ENCODE measurements at regions not wholly inside any gene's neighbourhood (a gene's known extent, or its start where the extent isn't known, plus 50 kb on each side); places are given as distances from the start of the nearest gene placed in this dataset.

DNA sequence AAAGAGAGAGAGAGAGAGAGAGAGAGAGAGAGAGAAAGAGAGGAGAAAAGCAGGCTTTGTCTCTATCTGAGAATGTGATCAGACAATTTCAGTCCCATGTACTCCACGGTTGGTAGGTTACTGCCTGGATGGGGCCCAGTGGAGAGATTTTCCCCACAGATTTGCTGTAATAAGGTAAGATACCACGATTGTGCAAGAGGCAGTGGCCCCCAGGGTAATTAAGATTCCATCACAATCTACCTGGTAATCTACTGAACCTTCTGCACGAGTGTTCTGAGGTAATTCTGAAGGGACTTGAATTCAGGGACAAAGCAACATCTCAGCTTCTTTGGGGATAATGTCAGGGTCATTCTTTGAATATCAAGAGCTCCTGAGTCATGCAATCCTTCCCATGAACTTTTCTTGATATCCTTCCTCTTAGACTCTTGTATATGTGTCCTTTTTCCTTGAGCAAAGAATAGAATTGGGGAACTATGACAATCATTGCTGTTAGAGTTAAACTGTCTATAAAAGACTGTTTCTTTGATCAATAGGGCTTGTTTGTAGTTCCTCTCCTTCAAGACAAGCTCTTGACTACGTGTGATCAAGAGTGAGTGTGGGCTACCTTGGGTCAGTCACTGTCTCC, 306.6 kb downstream of the MAF start:
- Histone ChIP-seq H3K9me3 (ENCODE audit: control insufficient read depth, insufficient read depth, low read length) (no peaks in the 10 kb centered on the region), H3K36me3 (ENCODE audit: control insufficient read depth, insufficient read depth, low read length) (no peaks in the 10 kb centered on the region), H3K4me3 (ENCODE audit: low read depth, low read length) (no peak overlapping the region), H3K4me1 (ENCODE audit: control insufficient read depth, insufficient read depth, low read length) (peaks cover 10% of the 10 kb centered on the region), H3K27me3 (ENCODE audit: control insufficient read depth, insufficient read depth, low read length) (no peaks in the 10 kb centered on the region), H3K9ac (ENCODE audit: low read depth, low read length) (no peak overlapping the region)

DNA sequence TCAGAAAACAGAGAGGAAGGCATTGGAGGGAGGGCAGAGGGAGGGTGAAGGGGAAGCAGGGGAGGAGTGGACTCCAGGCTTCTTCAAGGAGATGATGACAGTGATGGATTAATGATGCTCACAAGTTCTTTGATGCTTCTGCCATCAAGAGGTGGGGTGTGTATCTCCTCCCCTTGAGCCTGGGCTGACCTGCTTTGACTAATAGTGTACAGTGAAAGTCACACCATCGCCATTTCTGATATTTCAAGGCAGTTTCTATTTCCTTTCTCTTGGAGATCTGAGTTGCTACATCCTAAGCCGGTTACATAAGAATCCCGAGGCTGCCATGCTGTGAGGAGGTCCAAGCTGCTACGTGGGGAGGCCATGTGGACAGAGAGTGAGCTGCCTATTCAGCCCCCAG, 312.5 kb downstream of the MAF start:
- Histone ChIP-seq H3K9ac (ENCODE audit: low read depth, low read length) (no peak overlapping the region), H3K36me3 (ENCODE audit: control insufficient read depth, insufficient read depth, low read length) (no peaks in the 10 kb centered on the region), H3K27me3 (ENCODE audit: control insufficient read depth, insufficient read depth, low read length) (no peaks in the 10 kb centered on the region), H3K4me1 (ENCODE audit: control insufficient read depth, insufficient read depth, low read length) (peaks cover 4% of the 10 kb centered on the region), H3K9me3 (ENCODE audit: control insufficient read depth, insufficient read depth, low read length) (no peaks in the 10 kb centered on the region), H3K4me3 (ENCODE audit: low read depth, low read length) (no peak overlapping the region)

DNA sequence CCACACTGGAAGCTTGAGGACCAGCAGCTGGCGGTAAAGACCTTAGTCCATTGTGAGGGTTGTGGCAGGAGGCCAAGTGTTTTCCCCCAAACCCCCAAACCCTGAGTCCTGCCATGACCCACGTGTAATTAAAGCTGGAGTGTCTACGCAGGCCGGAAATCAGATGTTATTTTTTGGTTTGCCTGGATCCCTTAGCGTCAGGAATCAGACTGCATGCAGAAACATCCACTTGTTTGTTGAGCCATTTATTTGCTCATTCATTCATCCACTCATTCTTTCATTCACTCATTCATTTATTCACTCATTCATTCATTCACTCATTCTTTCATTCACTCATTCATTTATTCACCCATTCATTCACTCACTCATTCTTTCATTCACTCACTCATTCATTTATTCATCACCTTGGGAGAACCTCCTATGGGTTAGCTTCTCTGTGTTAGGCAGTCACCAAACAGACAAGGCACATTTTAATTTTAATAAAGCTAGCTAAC, 313.1 kb downstream of the MAF start:
- H3K9me3 ChIP-seq (ENCODE audit: control insufficient read depth, insufficient read depth, low read length), result no peaks in the 10 kb centered on the region
- no peaks in the 10 kb centered on the region for H3K36me3 ChIP-seq (ENCODE audit: control insufficient read depth, insufficient read depth, low read length)
- no peaks in the 10 kb centered on the region for H3K27me3 ChIP-seq (ENCODE audit: control insufficient read depth, insufficient read depth, low read length)
- no peak overlapping the region for H3K4me3 ChIP-seq (ENCODE audit: low read depth, low read length)
- no peak overlapping the region for H3K9ac ChIP-seq (ENCODE audit: low read depth, low read length)
- H3K4me1 ChIP-seq (ENCODE audit: control insufficient read depth, insufficient read depth, low read length), result peaks cover 4% of the 10 kb centered on the region

DNA sequence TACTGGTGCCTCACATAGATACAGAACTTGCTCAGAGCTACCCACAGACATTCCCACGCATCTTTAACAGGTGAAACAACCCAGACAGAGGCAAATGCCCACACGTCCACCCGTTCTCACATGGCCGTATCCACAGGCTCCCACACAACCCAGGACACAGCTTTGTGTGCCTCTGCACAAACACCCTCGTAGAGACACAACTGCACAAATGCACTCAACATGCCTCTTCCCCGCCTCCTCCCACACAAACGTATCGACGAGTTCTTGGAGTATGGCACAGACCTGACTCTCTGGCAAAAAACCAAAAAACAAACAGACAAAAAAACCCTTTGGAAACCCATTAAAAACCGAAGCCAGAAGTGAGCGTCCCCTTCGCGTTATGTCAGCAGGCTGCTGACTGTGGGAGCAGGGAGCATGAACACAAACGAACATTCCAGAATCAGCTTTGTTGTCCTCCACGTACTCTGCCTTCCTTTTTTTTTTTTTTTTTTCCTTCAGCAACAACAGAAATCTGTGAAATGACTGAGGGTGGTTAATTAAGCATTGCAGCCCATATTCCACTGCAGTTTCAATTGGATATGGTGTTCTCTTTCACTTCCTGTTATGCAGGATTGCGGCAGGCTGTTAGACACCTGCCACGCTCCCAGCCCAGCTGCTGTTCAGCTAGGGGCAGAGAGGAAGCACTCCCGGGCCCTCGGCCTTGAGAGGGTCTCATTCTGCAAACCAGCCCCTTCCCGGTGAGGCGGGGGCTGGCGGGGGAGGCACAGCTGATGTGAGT, 313.7 kb downstream of the MAF start:
- H3K27me3 ChIP-seq (ENCODE audit: control insufficient read depth, insufficient read depth, low read length), result no peaks in the 10 kb centered on the region
- H3K9me3 ChIP-seq (ENCODE audit: control insufficient read depth, insufficient read depth, low read length), result no peaks in the 10 kb centered on the region
- H3K4me1 ChIP-seq (ENCODE audit: control insufficient read depth, insufficient read depth, low read length), result peaks cover 4% of the 10 kb centered on the region
- H3K9ac ChIP-seq (ENCODE audit: low read depth, low read length), result no peak overlapping the region
- no peaks in the 10 kb centered on the region for H3K36me3 ChIP-seq (ENCODE audit: control insufficient read depth, insufficient read depth, low read length)
- no peak overlapping the region for H3K4me3 ChIP-seq (ENCODE audit: low read depth, low read length)

DNA sequence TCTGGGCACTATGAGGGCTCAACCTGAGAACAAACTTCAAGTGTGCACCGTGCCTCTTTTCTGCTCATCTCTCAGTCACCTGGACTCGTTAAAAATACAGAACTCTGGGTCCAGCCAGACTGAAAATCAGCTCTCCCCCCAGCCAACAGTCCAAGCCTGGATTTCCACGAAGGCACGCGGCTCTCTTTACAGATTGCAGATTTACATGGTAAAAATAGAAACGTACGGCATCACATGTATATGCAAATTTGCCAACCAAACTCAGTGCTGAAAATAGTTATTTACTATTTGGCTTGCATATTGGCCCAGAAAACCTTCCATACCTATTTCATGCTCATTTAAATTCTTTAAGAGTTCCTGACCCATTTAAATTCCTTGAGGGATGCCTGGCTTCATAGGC, 315.8 kb downstream of the MAF start:
- Histone ChIP-seq H3K9me3 (ENCODE audit: control insufficient read depth, insufficient read depth, low read length) (no peaks in the 10 kb centered on the region), H3K27me3 (ENCODE audit: control insufficient read depth, insufficient read depth, low read length) (no peaks in the 10 kb centered on the region), H3K4me1 (ENCODE audit: control insufficient read depth, insufficient read depth, low read length) (peaks cover 4% of the 10 kb centered on the region), H3K9ac (ENCODE audit: low read depth, low read length) (no peak overlapping the region), H3K36me3 (ENCODE audit: control insufficient read depth, insufficient read depth, low read length) (no peaks in the 10 kb centered on the region), H3K4me3 (ENCODE audit: low read depth, low read length) (no peak overlapping the region)

DNA sequence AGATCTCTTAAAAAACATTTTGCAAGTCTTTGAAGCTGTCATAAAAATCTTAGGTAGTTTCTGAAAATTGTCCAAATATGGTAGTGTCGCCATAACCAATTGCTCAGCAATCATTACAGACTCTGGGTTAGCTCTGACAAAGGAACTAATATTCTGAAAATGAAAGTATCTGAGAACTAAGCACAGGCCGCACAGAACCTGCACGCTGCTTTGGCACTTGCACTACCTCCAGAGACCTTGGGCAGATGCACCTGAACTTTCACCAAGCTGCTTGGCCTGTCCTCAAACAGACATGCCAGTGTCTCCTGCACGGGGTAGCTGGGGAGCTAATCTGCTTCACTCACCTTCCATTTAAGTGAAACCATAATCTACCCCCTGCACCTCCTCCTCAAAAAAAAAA, 317.0 kb downstream of the MAF start:
- Histone ChIP-seq H3K4me1 (ENCODE audit: control insufficient read depth, insufficient read depth, low read length) (peaks cover 4% of the 10 kb centered on the region), H3K36me3 (ENCODE audit: control insufficient read depth, insufficient read depth, low read length) (no peaks in the 10 kb centered on the region), H3K4me3 (ENCODE audit: low read depth, low read length) (no peak overlapping the region), H3K27me3 (ENCODE audit: control insufficient read depth, insufficient read depth, low read length) (no peaks in the 10 kb centered on the region), H3K9ac (ENCODE audit: low read depth, low read length) (no peak overlapping the region), H3K9me3 (ENCODE audit: control insufficient read depth, insufficient read depth, low read length) (no peaks in the 10 kb centered on the region)

DNA sequence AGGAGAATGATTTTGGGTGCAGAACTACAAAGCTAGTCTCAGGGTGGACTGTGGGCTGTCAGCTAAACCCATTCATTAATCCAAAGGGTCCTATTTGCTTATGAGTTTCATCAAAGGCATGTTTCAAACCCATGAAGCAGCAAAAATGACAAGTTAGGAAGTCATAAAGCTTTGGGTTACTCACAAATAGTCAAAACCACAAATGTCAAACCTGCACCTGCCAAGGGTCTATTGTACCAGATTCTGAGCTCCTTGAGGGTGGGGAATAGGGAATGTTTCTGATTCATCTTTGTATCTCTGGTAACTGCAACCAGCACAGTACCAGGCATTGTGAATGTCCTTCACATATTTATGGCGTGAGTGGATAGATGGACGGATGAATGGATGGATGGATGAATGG, 317.7 kb downstream of the MAF start:
- H3K27me3 ChIP-seq (ENCODE audit: control insufficient read depth, insufficient read depth, low read length), result no peaks in the 10 kb centered on the region
- H3K4me3 ChIP-seq (ENCODE audit: low read depth, low read length), result no peak overlapping the region
- H3K9me3 ChIP-seq (ENCODE audit: control insufficient read depth, insufficient read depth, low read length), result no peaks in the 10 kb centered on the region
- no peak overlapping the region for H3K9ac ChIP-seq (ENCODE audit: low read depth, low read length)
- H3K36me3 ChIP-seq (ENCODE audit: control insufficient read depth, insufficient read depth, low read length), result no peaks in the 10 kb centered on the region
- H3K4me1 ChIP-seq (ENCODE audit: control insufficient read depth, insufficient read depth, low read length), result peaks cover 4% of the 10 kb centered on the region

DNA sequence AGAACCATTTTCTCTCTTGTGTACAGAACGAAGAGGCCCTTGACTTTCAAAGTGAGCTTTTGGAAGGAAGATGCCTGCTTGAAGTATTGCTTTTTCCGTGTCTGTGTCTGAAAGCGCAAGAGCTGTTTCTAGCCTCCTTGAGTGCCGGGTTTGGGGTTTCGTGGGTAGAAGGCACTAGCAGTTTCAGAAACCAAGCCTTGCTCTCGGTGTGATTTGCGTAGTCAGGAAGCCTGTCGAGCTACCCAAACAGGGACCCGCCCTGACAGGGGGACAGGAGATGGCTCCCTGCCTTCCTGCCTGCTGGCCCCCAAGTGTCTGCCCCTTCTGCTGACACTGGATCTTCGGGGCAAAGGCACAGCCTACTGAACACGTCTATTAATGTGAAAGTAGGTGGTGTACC, 322.0 kb downstream of the MAF start:
- H3K4me3 ChIP-seq (ENCODE audit: low read depth, low read length), result no peak overlapping the region
- H3K36me3 ChIP-seq (ENCODE audit: control insufficient read depth, insufficient read depth, low read length), result no peaks in the 10 kb centered on the region
- H3K9me3 ChIP-seq (ENCODE audit: control insufficient read depth, insufficient read depth, low read length), result no peaks in the 10 kb centered on the region
- H3K27me3 ChIP-seq (ENCODE audit: control insufficient read depth, insufficient read depth, low read length), result no peaks in the 10 kb centered on the region
- no peak overlapping the region for H3K9ac ChIP-seq (ENCODE audit: low read depth, low read length)
- no peaks in the 10 kb centered on the region for H3K4me1 ChIP-seq (ENCODE audit: control insufficient read depth, insufficient read depth, low read length)

DNA sequence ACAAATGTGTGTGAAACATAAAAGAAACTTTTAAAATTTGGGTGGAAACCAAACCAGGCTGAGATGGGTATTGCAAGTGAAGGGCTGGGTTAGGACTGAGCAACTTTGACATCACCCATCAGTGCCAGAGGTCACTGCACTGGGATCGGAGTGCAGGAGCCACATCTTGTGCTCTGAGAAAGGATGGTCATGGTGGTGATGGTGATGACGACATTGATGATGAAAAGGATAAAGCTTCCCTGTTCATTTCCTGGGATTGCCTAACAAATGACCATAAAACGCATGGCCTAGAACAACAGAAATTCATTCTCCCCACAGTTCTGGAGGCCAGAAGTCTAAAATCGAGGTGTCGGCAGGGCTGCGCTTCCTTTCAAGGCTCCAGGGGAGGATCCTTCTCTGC, 324.0 kb downstream of the MAF start:
- H3K9me3 ChIP-seq (ENCODE audit: control insufficient read depth, insufficient read depth, low read length), result no peaks in the 10 kb centered on the region
- no peaks in the 10 kb centered on the region for H3K27me3 ChIP-seq (ENCODE audit: control insufficient read depth, insufficient read depth, low read length)
- H3K9ac ChIP-seq (ENCODE audit: low read depth, low read length), result no peak overlapping the region
- H3K4me1 ChIP-seq (ENCODE audit: control insufficient read depth, insufficient read depth, low read length), result no peaks in the 10 kb centered on the region
- H3K36me3 ChIP-seq (ENCODE audit: control insufficient read depth, insufficient read depth, low read length), result no peaks in the 10 kb centered on the region
- H3K4me3 ChIP-seq (ENCODE audit: low read depth, low read length), result no peak overlapping the region

DNA sequence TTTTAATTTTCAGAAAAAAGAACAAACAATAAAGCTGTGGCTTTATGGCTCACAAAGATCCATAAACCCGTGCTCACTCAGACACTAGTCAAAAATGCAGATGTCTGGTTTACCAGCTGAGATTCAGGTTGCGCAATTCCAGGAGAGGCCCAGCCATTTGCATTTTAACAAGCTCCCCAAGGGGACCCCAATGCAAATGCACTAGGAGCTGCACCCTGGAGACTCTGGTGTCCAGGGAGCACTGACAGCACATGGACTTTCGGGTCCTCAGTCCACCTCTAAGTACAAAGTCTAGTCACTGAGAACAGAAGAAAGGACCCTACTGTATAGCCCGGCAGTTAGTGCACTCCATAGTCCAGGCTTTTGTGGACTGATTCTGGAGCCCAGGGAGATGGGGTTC, 326.3 kb downstream of the MAF start:
- H3K4me3 ChIP-seq (ENCODE audit: low read depth, low read length), result no peak overlapping the region

DNA sequence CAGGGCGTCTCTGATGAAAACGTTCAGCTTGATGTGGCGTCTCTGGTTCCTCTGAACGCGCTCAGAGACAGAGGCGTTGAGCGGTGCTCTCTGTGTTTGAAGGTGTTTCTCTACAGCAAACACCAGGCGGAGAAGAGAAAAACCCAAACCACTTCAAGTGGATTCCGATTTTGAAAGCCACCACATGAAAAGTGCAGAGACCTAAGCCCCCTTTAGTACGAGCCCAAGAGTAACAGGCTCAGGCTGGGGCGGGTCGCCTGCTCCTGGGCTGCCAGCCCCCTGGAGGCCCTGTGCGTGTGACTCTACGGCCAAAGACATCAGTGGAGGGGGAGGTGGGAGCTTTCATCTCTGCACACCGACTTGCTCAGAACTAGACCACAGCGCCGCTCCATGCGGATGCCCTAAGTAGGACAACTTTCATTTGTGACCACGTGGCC, 328.4 kb downstream of the MAF start:
- no peaks in the 10 kb centered on the region for H3K27me3 ChIP-seq (ENCODE audit: control insufficient read depth, insufficient read depth, low read length)
- H3K4me3 ChIP-seq (ENCODE audit: low read depth, low read length), result no peak overlapping the region
- H3K4me1 ChIP-seq (ENCODE audit: control insufficient read depth, insufficient read depth, low read length), result peaks cover 4% of the 10 kb centered on the region
- H3K9me3 ChIP-seq (ENCODE audit: control insufficient read depth, insufficient read depth, low read length), result no peaks in the 10 kb centered on the region
- H3K9ac ChIP-seq (ENCODE audit: low read depth, low read length), result no peak overlapping the region
- no peaks in the 10 kb centered on the region for H3K36me3 ChIP-seq (ENCODE audit: control insufficient read depth, insufficient read depth, low read length)

More for the DNA sequence above, 326.3 kb downstream of the MAF start:
- peaks cover 4% of the 10 kb centered on the region for H3K4me1 ChIP-seq (ENCODE audit: control insufficient read depth, insufficient read depth, low read length)
- no peaks in the 10 kb centered on the region for H3K27me3 ChIP-seq (ENCODE audit: control insufficient read depth, insufficient read depth, low read length)
- H3K9me3 ChIP-seq (ENCODE audit: control insufficient read depth, insufficient read depth, low read length), result no peaks in the 10 kb centered on the region
- H3K36me3 ChIP-seq (ENCODE audit: control insufficient read depth, insufficient read depth, low read length), result no peaks in the 10 kb centered on the region
- no peak overlapping the region for H3K9ac ChIP-seq (ENCODE audit: low read depth, low read length)

DNA sequence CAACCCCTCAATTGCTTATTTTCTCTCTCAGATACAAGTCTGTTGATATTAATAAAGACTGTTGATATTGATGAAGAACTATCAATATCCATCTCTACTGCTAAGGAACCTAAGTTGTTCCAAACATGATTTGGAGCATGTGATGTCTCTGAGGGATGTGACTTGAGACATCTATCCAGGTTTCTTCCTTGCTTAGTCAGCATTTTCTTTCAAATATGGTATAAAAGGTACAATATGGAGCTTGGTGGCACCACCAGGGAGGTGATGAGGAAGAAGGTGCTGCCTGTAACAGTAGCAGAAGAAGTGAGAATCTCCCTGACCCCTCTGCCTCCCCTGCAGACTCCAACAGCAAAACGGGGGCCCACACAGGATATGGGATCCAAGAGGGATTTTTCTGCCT, 329.0 kb downstream of the MAF start:
- no peak overlapping the region for H3K4me3 ChIP-seq (ENCODE audit: low read depth, low read length)

More for the DNA sequence above, 329.0 kb downstream of the MAF start:
- H3K4me1 ChIP-seq (ENCODE audit: control insufficient read depth, insufficient read depth, low read length), result peaks cover 4% of the 10 kb centered on the region
- no peaks in the 10 kb centered on the region for H3K9me3 ChIP-seq (ENCODE audit: control insufficient read depth, insufficient read depth, low read length)
- no peak overlapping the region for H3K9ac ChIP-seq (ENCODE audit: low read depth, low read length)
- no peaks in the 10 kb centered on the region for H3K27me3 ChIP-seq (ENCODE audit: control insufficient read depth, insufficient read depth, low read length)
- no peaks in the 10 kb centered on the region for H3K36me3 ChIP-seq (ENCODE audit: control insufficient read depth, insufficient read depth, low read length)

Data from iPS-15b (cell line).